ENCODE measurements at regions not wholly inside any gene's neighbourhood (a gene's known extent, or its start where the extent isn't known, plus 50 kb on each side); places are given as distances from the start of the nearest gene placed in this dataset.

DNA sequence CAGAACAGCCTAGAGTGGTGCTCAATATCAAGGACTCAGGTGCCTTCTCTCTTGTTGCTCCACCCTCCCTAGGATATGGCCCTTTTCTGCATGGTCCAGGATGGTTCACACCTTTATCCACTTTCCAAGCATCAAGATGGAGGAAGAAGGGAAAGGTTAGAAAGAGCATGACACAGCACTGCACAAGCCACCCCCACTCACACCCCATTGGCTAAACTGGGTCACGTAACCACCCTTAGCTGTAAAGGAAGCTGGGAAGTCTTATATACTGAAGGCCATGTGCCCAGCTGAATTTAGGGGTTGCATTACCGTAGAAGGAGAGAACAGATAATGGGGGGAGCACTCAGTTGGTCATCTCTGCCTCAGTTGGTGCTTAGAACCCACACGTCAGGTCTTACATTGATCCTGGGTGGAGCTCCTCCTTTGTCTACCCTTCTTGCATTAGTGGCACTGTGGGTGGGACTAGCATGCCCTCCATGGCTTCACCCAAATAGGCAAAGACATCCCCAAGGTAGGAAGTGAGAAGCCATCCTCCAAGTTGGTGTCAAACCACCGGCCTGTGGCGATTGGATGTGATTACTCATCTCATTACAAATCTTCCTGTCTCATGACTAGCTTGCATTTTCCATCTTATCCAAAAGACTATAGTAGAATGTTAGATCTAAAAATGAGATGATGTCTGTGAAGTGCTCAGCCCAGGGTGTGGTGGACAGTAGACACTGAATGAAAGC, 248.5 kb downstream of the HAUS1 start:
- CTCF ChIA-PET: no interaction called here
- ATAC-seq (no peak), DNase-seq (ENCODE audit: low read depth in 1 of 2, low spot score in 1 of 2) (no peak), FAIRE-seq (no peak)
- Histone ChIP-seq H3K27ac (no peak overlapping the region), H3K4me3 (no peak overlapping the region), H3K4me1 (no peaks in the 10 kb centered on the region), H3K4me2 (no peak overlapping the region), H3K9me3 (no peaks in the 10 kb centered on the region)
- 69% methylated on average over 5 of the region's 5 CpGs for WGBS (ENCODE audit: missing lambda C conversion rate)
- POLR2A ChIA-PET: no interaction called here
- TF ChIP-seq PHF8 (IDR thresholded peaks at IDR 0.05; ENCODE audit: borderline replicate concordance, low read depth): no peak
- no peak for TF ChIP-seq HDAC2 (IDR thresholded peaks at IDR 0.05)
- TF ChIP-seq NPAS2 (CRISPR knock-in tag; IDR thresholded peaks at IDR 0.05; ENCODE audit: borderline replicate concordance): no peak
- no peak for TF ChIP-seq CBX8 (IDR thresholded peaks at IDR 0.05)
- TF ChIP-seq KDM1A (IDR thresholded peaks at IDR 0.05; ENCODE audit: low read depth): no peak
- TF ChIP-seq, protein P1, sequence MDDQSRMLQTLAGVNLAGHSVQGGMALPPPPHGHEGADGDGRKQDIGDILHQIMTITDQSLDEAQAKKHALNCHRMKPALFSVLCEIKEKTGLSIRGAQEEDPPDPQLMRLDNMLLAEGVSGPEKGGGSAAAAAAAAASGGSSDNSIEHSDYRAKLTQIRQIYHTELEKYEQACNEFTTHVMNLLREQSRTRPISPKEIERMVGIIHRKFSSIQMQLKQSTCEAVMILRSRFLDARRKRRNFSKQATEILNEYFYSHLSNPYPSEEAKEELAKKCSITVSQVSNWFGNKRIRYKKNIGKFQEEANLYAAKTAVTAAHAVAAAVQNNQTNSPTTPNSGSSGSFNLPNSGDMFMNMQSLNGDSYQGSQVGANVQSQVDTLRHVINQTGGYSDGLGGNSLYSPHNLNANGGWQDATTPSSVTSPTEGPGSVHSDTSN (IDR thresholded peaks at IDR 0.05): no peak

GRCh38 chr18:46353460-46353859, 249.3 kb downstream of the HAUS1 start:
- TF ChIP-seq SMC3 (IDR thresholded peaks at IDR 0.05): no peak
- TF ChIP-seq KDM5A (IDR thresholded peaks at IDR 0.05): no peak
- no peak for TF ChIP-seq ZFP36 (IDR thresholded peaks at IDR 0.05; ENCODE audit: borderline replicate concordance, partially characterized antibody)
- no peak for TF ChIP-seq HES2 (IDR thresholded peaks at IDR 0.05)
- no peak for TF ChIP-seq HEYL (CRISPR knock-in tag; IDR thresholded peaks at IDR 0.05)
- TF ChIP-seq HOXA7 (CRISPR knock-in tag; IDR thresholded peaks at IDR 0.05): no peak
- TF ChIP-seq EP300 (IDR thresholded peaks at IDR 0.05): no peak
- no peak for TF ChIP-seq RCOR1 (IDR thresholded peaks at IDR 0.05; ENCODE audit: low read depth, low read length)
- no peak overlapping the region for H3K4me3 ChIP-seq
- no peaks in the 10 kb centered on the region for H3K4me1 ChIP-seq
- FAIRE-seq: no peak
- ChIA-PET POLR2A (no interaction called here), CTCF (interaction anchor here (0.7 kb wide), 1 partner anchor 236 kb away, joined by 3 read pairs; no protein-coding TSS in a partner anchor)
- H3K4me2 ChIP-seq: no peak overlapping the region
- H3K27ac ChIP-seq: no peak overlapping the region
- ATAC-seq: no peak
- 60% methylated on average over 9 of the region's 9 CpGs for WGBS (ENCODE audit: missing lambda C conversion rate)
- DNase-seq (ENCODE audit: low read depth in 1 of 2, low spot score in 1 of 2): no peak
- no peaks in the 10 kb centered on the region for H3K9me3 ChIP-seq

DNA sequence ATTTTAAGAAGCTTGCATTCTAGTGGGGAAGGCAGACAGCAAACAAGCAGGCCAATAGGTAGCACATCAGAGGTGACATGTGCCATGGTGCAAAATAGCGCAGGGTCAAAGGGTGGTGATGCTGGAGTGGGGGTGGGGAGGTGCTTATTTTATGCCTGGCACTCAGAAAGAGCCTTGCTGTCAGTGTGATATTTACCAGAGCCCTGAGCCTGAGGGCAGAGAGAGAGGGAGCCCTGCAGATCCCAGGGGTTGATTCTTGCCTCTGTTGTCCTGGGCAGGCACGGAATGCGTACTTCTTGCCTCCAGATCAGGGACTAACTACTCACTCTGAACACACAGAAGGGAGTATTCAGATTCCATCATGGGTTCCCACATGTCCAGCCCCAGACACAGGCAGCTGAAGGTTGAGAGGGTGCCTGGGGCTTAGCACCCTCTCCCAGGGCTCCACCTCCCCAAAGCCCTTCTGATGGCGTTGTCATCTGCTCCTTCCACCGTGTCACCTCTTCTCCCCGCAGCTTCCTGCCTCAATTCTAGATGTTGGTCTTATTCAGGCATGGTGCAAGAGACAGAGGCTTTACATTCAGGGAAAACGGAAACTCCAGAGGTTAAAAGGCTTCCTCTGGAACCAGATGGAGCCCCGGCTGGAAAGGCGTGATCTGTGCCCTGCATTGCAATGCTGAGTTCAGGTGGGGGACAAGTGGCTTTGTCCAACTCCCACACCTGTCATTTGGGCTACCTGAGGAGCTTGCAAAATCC, 252.3 kb downstream of the HAUS1 start:
- H3K4me1 ChIP-seq: no peaks in the 10 kb centered on the region
- no peak overlapping the region for H3K4me3 ChIP-seq
- DNase-seq (ENCODE audit: low read depth in 1 of 2, low spot score in 1 of 2) (no peak), FAIRE-seq (no peak), ATAC-seq (no peak)
- no peak overlapping the region for H3K27ac ChIP-seq
- POLR2A ChIA-PET: no interaction called here
- TF ChIP-seq MAZ (IDR thresholded peaks at IDR 0.05; ENCODE audit: borderline replicate concordance, low read depth, low read length) (no peak), PHF8 (IDR thresholded peaks at IDR 0.05; ENCODE audit: borderline replicate concordance, low read depth) (no peak)
- no peaks in the 10 kb centered on the region for H3K9me3 ChIP-seq
- no peak overlapping the region for H3K4me2 ChIP-seq
- CTCF ChIA-PET: no interaction called here
- WGBS (ENCODE audit: missing lambda C conversion rate): 77% methylated on average over 9 of the region's 9 CpGs

DNA sequence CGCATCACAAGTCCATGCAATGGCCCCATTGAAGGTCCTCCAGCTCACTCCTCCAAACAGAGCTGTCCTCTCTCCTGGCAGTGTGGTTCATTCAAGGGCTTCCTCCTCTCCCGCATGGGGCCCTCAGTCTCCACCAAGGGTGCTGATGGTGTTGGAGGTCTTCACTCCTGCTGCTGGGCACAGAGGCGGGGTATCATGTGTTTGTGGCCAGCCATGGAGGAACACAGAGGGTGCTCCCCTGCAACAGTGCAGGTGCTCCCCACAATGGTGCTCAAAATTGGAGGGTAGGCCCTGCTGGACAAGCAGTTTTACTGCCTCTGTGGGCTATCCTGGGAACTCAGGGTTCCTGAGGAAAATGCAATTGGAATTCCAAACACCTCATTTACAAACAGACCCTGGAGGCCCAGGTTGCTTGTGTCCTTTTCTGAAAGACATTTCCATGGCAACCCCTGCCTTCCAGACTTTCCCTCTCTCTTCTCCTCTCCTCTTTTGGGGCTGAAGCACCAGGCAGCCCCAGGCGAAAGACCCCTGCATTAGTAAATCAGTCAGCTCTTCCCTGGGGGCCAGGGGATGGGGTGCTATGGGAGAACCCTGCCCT, 256.0 kb downstream of the HAUS1 start:
- no peak for DNase-seq (ENCODE audit: low read depth in 1 of 2, low spot score in 1 of 2)
- ATAC-seq: no peak
- Histone ChIP-seq H3K4me3 (no peak overlapping the region), H3K9me3 (no peaks in the 10 kb centered on the region), H3K4me1 (no peaks in the 10 kb centered on the region), H3K4me2 (no peak overlapping the region), H3K27ac (no peak overlapping the region)
- 65% methylated on average over 2 of the region's 4 CpGs for WGBS (ENCODE audit: missing lambda C conversion rate)
- ChIA-PET CTCF (no interaction called here), POLR2A (no interaction called here)
- no peak for TF ChIP-seq CBX8 (IDR thresholded peaks at IDR 0.05)
- TF ChIP-seq HOXB5 (CRISPR knock-in tag; IDR thresholded peaks at IDR 0.05): no peak
- no peak for FAIRE-seq

Data from A549 (cell line).